GM23248 (cell line): ENCODE measurements at regions not wholly inside any gene's neighbourhood (a gene's known extent, or its start where the extent isn't known, plus 50 kb on each side); places are given as distances from the start of the nearest gene placed in this dataset.

Experiments used
- DNase-seq: peaks from one replicate; pipeline ENCODE4 v3.0.0-alpha.2; 2015
- H2AFZ ChIP-seq: fragments of 200-600 bp; sonication (generic); 2 replicates; pipeline ENCODE4 v1.6.1; 2016; ENCODE audit warnings: antibody characterized with exemption
- H3F3A ChIP-seq: fragments of 200-600 bp; sonication (generic); 2 replicates; pipeline ENCODE4 v1.6.1; 2016; ENCODE audit warnings: mild to moderate bottlenecking, antibody characterized with exemption, mixed run types; ENCODE audit not compliant: insufficient read depth
- H3K27ac ChIP-seq: fragments of 200-600 bp; sonication (generic); 2 replicates; pipeline ENCODE4 v1.5.1; 2016; ENCODE audit warnings: mild to moderate bottlenecking
- H3K27me3 ChIP-seq: fragments of 200-600 bp; sonication (generic); replicated peaks from 2 replicates; pipeline ENCODE4 v1.6.1; 2016; ENCODE audit warnings: mild to moderate bottlenecking; ENCODE audit not compliant: insufficient read depth
- H3K36me3 ChIP-seq: fragments of 200-600 bp; sonication (generic); 2 replicates; pipeline ENCODE4 v1.6.1; 2016; ENCODE audit warnings: low read depth, mild to moderate bottlenecking
- H3K4me1 ChIP-seq: fragments of 200-600 bp; sonication (generic); 2 replicates; pipeline ENCODE4 v1.6.1; 2016; ENCODE audit warnings: mild to moderate bottlenecking; ENCODE audit not compliant: insufficient read depth
- H3K4me2 ChIP-seq: fragments of 200-600 bp; sonication (generic); one replicate; pipeline ENCODE4 v1.6.1; 2016; ENCODE audit warnings: mild to moderate bottlenecking; ENCODE audit not compliant: unreplicated experiment
- H3K4me3 ChIP-seq: fragments of 200-600 bp; sonication (generic); 2 replicates; pipeline ENCODE4 v1.5.1; 2016; ENCODE audit warnings: mild to moderate bottlenecking
- H3K79me2 ChIP-seq: fragments of 200-600 bp; sonication (generic); 2 replicates; pipeline ENCODE4 v1.6.1; 2016; ENCODE audit warnings: mild to moderate bottlenecking; ENCODE audit not compliant: insufficient read depth
- H3K9ac ChIP-seq: fragments of 200-600 bp; sonication (generic); 2 replicates; pipeline ENCODE4 v1.6.1; 2016; ENCODE audit warnings: mild to moderate bottlenecking
- H3K9me2 ChIP-seq: fragments of 200-600 bp; sonication (generic); 2 replicates; pipeline ENCODE4 v1.6.1; 2016; ENCODE audit warnings: mixed run types, mild to moderate bottlenecking, moderate library complexity; ENCODE audit not compliant: insufficient read depth
- H3K9me3 ChIP-seq: fragments of 200-600 bp; sonication (generic); one replicate; pipeline ENCODE4 v1.6.1; 2017; ENCODE audit warnings: low read depth
- H4K20me1 ChIP-seq: fragments of 200-600 bp; sonication (generic); 2 replicates; pipeline ENCODE4 v1.6.0; 2016; ENCODE audit not compliant: insufficient read depth
- EZH2 ChIP-seq: fragments of 200-600 bp; sonication (generic); IDR thresholded peaks from 2 replicates; pipeline ENCODE4 v1.6.1; 2018; ENCODE audit warnings: antibody characterized with exemption, mild to moderate bottlenecking; ENCODE audit not compliant: insufficient read depth, poor library complexity, severe bottlenecking
- EZH2phosphoT487 ChIP-seq: fragments of 200-600 bp; sonication (generic); IDR thresholded peaks from 2 replicates; pipeline ENCODE4 v1.6.1; 2018; ENCODE audit warnings: antibody characterized with exemption, moderate library complexity, mild to moderate bottlenecking, low read depth; ENCODE audit not compliant: insufficient read depth
- WGBS, 2 experiments: methylation state at CpG; one replicate each; pipeline ENCODE4 v1.1.6; 2015 to 2017; ENCODE audit warnings: low lambda C conversion rate in 2 of 2, low coverage in 1 of 2; ENCODE audit errors: missing lambda C conversion rate in 2 of 2; 5-methylcytosine and 5-hydroxymethylcytosine counted together
- in situ Hi-C: fragments of 300-500 bp; cut with MboI; formaldehyde crosslinking; loops from 2 replicates; pipeline ENCODE4 v1.15.0; 2020

DNA sequence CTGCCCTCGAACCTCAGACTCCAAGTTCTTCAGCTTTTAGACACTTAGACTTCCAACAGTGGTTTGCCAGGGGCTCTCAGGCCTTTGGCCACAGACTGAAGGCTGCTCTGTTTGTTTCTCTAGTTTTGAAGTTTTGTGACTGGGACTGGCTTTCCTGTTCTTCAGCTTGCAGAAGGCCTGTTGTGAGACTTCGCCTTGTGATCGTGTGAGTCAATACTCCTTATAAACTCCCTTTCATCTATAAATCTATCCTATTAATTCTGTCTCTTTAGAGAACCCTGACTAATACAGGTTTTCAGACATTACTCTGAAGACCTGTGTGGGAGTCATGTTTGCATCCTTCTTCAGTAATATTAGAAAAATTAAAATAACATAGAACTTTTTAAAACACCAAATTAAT, 289.1 kb downstream of the RMST start:
- no peak for DNase-seq
- Histone ChIP-seq H3K27ac (no peak overlapping the region), H3K27me3 (no peaks in the 10 kb centered on the region), H3K36me3 (no peaks in the 10 kb centered on the region), H3K9me3 (no peaks in the 10 kb centered on the region), H3K9me2 (no peaks in the 10 kb centered on the region), H3K9ac (no peak overlapping the region), H3K4me2 (no peak overlapping the region), H2AFZ (no peak overlapping the region), H3F3A (no peaks in the 10 kb centered on the region), H3K4me1 (no peaks in the 10 kb centered on the region), H3K79me2 (no peaks in the 10 kb centered on the region), H4K20me1 (no peaks in the 10 kb centered on the region), H3K4me3 (no peak overlapping the region)
- TF ChIP-seq EZH2phosphoT487 (no peak), EZH2 (no peak)
- 35 to 37% methylated on average over 3 of the region's 3 CpGs for WGBS, 2 experiments
- in situ Hi-C loops: no loop called here

DNA sequence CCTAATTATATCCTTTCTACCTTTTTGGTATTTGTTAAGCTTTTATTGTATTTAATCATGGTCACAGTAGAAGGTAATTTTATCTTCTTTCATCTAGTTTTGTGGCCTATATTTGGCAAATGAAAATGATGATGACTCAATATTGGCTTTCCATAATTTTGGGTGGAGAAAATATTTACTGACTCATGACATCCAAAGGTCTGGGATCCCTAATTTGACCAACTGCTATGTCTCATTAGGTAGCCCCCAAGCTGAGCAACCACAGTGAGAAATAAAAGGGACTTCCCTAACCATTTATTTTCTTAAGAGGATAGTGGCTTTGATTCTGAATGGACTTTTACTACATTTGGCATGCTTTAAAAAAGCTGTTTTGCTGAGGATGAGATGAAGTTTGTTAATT, 289.5 kb downstream of the RMST start:
- H4K20me1 ChIP-seq: no peaks in the 10 kb centered on the region
- no peaks in the 10 kb centered on the region for H3K9me3 ChIP-seq
- no peaks in the 10 kb centered on the region for H3K9me2 ChIP-seq
- TF ChIP-seq EZH2 (no peak), EZH2phosphoT487 (no peak)
- DNase-seq: no peak
- H3K4me3 ChIP-seq: no peak overlapping the region
- H3K4me1 ChIP-seq: no peaks in the 10 kb centered on the region
- H3K27ac ChIP-seq: no peak overlapping the region
- H3K36me3 ChIP-seq: no peaks in the 10 kb centered on the region
- in situ Hi-C loops: no loop called here
- H3K4me2 ChIP-seq: no peak overlapping the region
- H3K79me2 ChIP-seq: no peaks in the 10 kb centered on the region
- no peak overlapping the region for H3K9ac ChIP-seq
- no peak overlapping the region for H2AFZ ChIP-seq
- no peaks in the 10 kb centered on the region for H3F3A ChIP-seq
- H3K27me3 ChIP-seq: no peaks in the 10 kb centered on the region

DNA sequence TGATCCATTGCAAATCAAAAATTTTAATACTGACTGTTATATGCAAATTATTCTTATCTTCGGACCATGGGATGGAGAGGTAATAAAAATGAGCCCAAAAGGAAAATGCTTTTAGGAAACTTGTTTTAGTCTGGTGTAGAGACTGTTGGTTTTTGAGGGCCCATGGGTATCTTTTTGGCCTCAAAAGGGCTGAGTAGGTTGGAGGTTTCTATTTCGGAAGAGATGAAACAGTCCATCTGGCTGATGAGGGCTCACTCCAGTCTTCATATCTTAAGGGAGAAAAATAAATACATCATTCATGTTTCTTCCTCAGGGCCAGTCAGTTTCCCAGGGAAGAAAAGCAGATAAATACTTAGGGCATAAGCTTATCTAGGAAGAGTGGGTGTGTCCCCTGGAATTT, 290.7 kb downstream of the RMST start:
- TF ChIP-seq EZH2phosphoT487 (no peak), EZH2 (no peak)
- Histone ChIP-seq H3K79me2 (no peaks in the 10 kb centered on the region), H3F3A (no peaks in the 10 kb centered on the region), H4K20me1 (no peaks in the 10 kb centered on the region), H3K9ac (no peak overlapping the region), H3K36me3 (no peaks in the 10 kb centered on the region), H3K9me2 (no peaks in the 10 kb centered on the region), H3K4me1 (no peaks in the 10 kb centered on the region), H3K4me2 (no peak overlapping the region), H3K27me3 (no peaks in the 10 kb centered on the region), H3K4me3 (no peak overlapping the region), H2AFZ (no peak overlapping the region), H3K27ac (no peak overlapping the region), H3K9me3 (no peaks in the 10 kb centered on the region)
- in situ Hi-C loops: no loop called here
- WGBS, 2 experiments: 23 to 28% methylated on average over 2 of the region's 2 CpGs
- no peak for DNase-seq

DNA sequence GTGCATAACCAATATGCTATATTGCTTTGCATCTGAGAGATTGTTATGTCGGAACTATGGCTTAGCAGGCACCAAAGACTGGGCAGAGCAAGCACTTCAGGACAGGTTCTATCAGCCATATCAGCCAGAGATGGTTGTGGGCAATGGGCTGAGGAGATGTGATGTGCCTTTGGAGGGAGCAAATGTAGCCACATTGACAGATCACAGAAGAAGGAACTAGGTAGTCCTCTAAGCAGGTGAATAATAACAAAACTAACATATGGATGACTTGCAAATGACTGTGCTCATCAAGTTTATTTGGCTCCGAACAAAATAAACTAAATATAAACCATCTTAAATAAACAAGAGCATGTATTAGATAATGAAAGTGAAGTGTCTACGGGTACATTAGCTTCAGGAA, 291.7 kb downstream of the RMST start:
- H4K20me1 ChIP-seq: no peaks in the 10 kb centered on the region
- WGBS, 2 experiments: 13 to 24% methylated on average over 3 of the region's 3 CpGs
- no peak for DNase-seq
- no peak overlapping the region for H3K4me3 ChIP-seq
- no peaks in the 10 kb centered on the region for H3K27me3 ChIP-seq
- TF ChIP-seq EZH2 (no peak), EZH2phosphoT487 (no peak)
- H3F3A ChIP-seq: no peaks in the 10 kb centered on the region
- in situ Hi-C loops: no loop called here
- H3K36me3 ChIP-seq: no peaks in the 10 kb centered on the region
- no peak overlapping the region for H3K9ac ChIP-seq
- no peak overlapping the region for H3K4me2 ChIP-seq
- H3K4me1 ChIP-seq: no peaks in the 10 kb centered on the region
- H2AFZ ChIP-seq: no peak overlapping the region
- H3K27ac ChIP-seq: no peak overlapping the region
- no peaks in the 10 kb centered on the region for H3K79me2 ChIP-seq
- H3K9me2 ChIP-seq: no peaks in the 10 kb centered on the region
- no peaks in the 10 kb centered on the region for H3K9me3 ChIP-seq

DNA sequence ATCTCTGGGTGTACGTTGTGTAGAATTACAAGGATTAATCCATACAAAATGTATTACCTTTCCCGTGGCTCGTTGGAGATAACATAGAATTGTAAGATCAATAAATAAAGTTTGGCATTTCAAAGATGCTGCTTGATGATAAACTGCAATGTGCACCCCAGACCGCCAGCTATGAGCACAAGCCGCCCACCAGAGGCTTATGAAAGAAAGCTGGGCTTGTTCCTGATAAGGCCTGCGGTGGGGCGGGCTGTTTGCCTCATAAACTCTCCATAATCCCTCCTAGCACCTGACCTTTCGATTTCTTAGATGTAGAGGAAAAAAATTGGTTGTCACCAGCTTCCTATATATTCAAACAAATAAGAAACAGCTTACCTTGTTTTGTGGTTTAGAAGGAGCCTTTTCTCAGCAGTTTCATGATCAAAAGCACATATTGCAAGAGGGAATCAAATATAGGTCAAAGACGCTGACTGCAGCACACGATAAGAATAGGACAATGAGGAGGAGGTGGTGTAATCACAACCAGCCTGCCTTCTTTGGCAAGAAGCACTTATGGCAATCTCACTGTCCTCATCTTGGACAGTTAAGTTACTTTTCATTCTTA, 293.6 kb downstream of the RMST start:
- Histone ChIP-seq H3K27ac (no peak overlapping the region), H3K4me1 (no peaks in the 10 kb centered on the region), H3K9me2 (no peaks in the 10 kb centered on the region), H3K4me2 (no peak overlapping the region), H3K4me3 (no peak overlapping the region), H3K79me2 (no peaks in the 10 kb centered on the region), H3K9ac (no peak overlapping the region), H3F3A (no peaks in the 10 kb centered on the region), H2AFZ (no peak overlapping the region), H4K20me1 (no peaks in the 10 kb centered on the region), H3K27me3 (no peaks in the 10 kb centered on the region), H3K9me3 (no peaks in the 10 kb centered on the region), H3K36me3 (no peaks in the 10 kb centered on the region)
- DNase-seq: no peak
- 5% methylated on average over 10 of the region's 10 CpGs for WGBS, 2 experiments
- in situ Hi-C loops: no loop called here
- TF ChIP-seq EZH2phosphoT487 (no peak), EZH2 (no peak)
